Erythroblast (primary cell): ENCODE measurements at regions not wholly inside any gene's neighbourhood (a gene's known extent, or its start where the extent isn't known, plus 50 kb on each side); places are given as distances from the start of the nearest gene placed in this dataset.

Source experiments
- GATA1 ChIP-seq: IDR thresholded peaks from 2 replicates; pipeline ENCODE4 v1.6.1; 2011; ENCODE audit warnings: low read depth, mild to moderate bottlenecking, control low read depth, low read length, moderate library complexity
- POLR2A ChIP-seq: IDR thresholded peaks from 2 replicates; pipeline ENCODE4 v1.6.1; 2011; ENCODE audit warnings: mild to moderate bottlenecking, low read length

GRCh38 chr6:140285471-140285870 lies 911.0 kb upstream of the CITED2 start:
- no peak for TF ChIP-seq POLR2A
- TF ChIP-seq GATA1 = no peak
